GM12873 (cell line): ENCODE measurements at regions not wholly inside any gene's neighbourhood (a gene's known extent, or its start where the extent isn't known, plus 50 kb on each side); places are given as distances from the start of the nearest gene placed in this dataset.

ENCODE experiments used
- CTCF ChIP-seq: IDR thresholded peaks from 2 replicates; pipeline ENCODE4 v1.5.1; 2012; ENCODE audit warnings: low read depth, mild to moderate bottlenecking, moderate library complexity, low read length, control low read depth; ENCODE audit not compliant: insufficient read depth; ENCODE audit errors: missing control alignments

- no peak for TF ChIP-seq CTCF
Observed at GRCh38 chr6:156169371-156169770, 607.8 kb upstream of the ARID1B start.

GRCh38 chr6:156167625-156168071 is 609.5 kb upstream of the ARID1B start:
- no peak for TF ChIP-seq CTCF

- no peak for TF ChIP-seq CTCF
Observed at GRCh38 chr6:156167016-156167624, 610.1 kb upstream of the ARID1B start.

GRCh38 chr6:156166093-156166492 is 611.1 kb upstream of the ARID1B start:
- TF ChIP-seq CTCF, result no peak

- TF ChIP-seq CTCF, result no peak
Observed at GRCh38 chr6:156164701-156165452, 612.3 kb upstream of the ARID1B start.

- TF ChIP-seq CTCF, result no peak
Observed at GRCh38 chr6:156163311-156163710, 613.9 kb upstream of the ARID1B start.

GRCh38 chr6:156161471-156161870 is 615.7 kb upstream of the ARID1B start:
- no peak for TF ChIP-seq CTCF
